Erythroblast (primary cell): ENCODE measurements at regions not wholly inside any gene's neighbourhood (a gene's known extent, or its start where the extent isn't known, plus 50 kb on each side); places are given as distances from the start of the nearest gene placed in this dataset.

Experiments used
- GATA1 ChIP-seq: IDR thresholded peaks from 2 replicates; pipeline ENCODE4 v1.6.1; 2011; ENCODE audit warnings: low read depth, mild to moderate bottlenecking, control low read depth, low read length, moderate library complexity
- POLR2A ChIP-seq: IDR thresholded peaks from 2 replicates; pipeline ENCODE4 v1.6.1; 2011; ENCODE audit warnings: mild to moderate bottlenecking, low read length

- no peak for TF ChIP-seq POLR2A
- no peak for TF ChIP-seq GATA1
Measured at GRCh38 chr16:79792076-79792475, 191.5 kb upstream of the MAF start.
